GM18868 (cell line): ENCODE measurements at regions not wholly inside any gene's neighbourhood (a gene's known extent, or its start where the extent isn't known, plus 50 kb on each side); places are given as distances from the start of the nearest gene placed in this dataset.
"Not testable (repeated sequence)": the region's sequence is repeated elsewhere in the genome, so short reads cannot be mapped to it uniquely, and the experiment has no call there.

ENCODE experiments used
- ATAC-seq: cut with Tn5 transposase; IDR thresholded peaks from one replicate; pipeline ENCODE4 v1.9.1; 2021; ENCODE audit warnings: mild to moderate bottlenecking, moderate library complexity; ENCODE audit not compliant: unreplicated experiment

- no peak for ATAC-seq
Observed at GRCh38 chr6:11891547-11891946, 112.9 kb upstream of the ADTRP start.

GRCh38 chr6:11890849-11891248 is 112.2 kb upstream of the ADTRP start:
- no peak for ATAC-seq

DNA sequence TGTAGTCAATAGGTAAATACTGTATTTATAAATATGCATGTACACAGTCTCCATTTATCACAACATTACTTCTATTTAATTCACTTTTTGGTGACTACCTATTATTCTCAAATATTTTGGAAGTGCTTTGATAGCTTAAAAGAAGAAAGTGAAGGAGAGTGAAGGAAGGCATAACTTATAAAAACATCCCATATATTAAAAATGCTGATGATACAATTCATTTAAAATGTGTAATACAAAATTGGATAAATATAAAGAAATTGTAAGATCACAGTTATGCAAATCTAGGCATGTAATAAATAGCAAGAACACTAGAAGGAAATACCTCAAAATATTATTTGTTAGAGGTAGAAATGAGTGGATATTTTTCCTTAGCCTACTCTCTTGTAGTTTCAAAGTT is 111.6 kb upstream of the ADTRP start:
- no peak for ATAC-seq

DNA sequence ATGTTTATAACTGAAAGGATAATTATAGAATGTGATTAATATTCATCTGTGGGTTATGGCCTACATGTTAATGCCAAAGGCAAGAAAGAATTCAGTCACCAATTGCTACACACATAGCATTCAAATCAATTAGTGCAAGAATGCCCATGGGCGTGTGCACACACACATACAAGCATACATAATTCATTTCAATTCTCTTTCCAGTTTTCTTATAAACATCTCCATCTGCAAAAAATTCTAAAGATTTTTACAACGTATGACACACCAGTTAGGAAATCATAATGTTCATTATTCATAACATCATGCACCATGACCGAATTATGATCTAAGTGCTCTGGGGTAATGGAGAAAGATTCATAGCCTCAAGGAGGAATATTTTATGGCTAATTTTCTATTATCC is 111.0 kb upstream of the ADTRP start:
- no peak for ATAC-seq

DNA sequence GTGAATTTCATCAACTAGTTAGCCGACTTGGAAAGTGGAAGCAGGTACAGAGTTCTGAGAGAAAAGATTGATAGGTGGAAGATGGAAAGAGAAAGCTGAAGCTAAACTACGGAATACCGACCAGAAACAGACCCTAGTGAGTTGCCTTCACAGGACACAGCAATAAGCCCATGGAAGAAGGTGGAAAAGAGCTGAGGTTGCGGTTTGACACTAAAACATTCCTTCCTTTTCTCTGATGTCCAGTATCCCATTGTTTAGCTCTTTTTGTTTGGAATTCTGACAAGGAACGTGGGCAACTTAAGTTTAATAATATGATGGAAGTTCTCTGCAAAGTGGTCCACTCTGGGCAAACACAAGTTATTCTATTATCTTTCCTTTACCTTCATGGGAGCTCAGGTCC is 110.1 kb upstream of the ADTRP start:
- ATAC-seq = no peak

DNA sequence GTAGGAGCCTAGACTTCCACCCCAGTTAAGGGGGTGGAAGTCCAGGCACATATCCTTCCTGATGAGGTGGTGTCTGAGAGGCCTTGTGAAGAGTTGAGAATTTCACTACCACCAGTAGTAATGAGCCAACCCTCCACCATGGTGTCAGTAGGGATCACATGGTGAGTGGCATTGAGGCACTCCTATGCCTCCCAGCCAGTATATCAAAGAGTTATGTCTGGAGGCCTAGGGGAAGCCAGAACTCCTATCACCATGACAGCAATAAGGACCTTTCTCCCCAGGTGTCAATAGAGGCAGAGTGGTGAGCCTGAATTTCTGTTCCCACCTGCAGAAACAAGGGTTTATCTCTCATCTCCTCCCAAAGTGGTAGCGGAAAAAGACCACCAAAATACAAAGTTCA is 106.6 kb upstream of the ADTRP start:
- ATAC-seq = no peak

GRCh38 chr6:11883471-11883870 is 104.9 kb upstream of the ADTRP start:
- ATAC-seq = not testable (repeated sequence)

- ATAC-seq = not testable (repeated sequence)
Observed at GRCh38 chr6:11880156-11880555, 101.6 kb upstream of the ADTRP start.

GRCh38 chr6:11878735-11879134 is 100.1 kb upstream of the ADTRP start:
- ATAC-seq = no peak

DNA sequence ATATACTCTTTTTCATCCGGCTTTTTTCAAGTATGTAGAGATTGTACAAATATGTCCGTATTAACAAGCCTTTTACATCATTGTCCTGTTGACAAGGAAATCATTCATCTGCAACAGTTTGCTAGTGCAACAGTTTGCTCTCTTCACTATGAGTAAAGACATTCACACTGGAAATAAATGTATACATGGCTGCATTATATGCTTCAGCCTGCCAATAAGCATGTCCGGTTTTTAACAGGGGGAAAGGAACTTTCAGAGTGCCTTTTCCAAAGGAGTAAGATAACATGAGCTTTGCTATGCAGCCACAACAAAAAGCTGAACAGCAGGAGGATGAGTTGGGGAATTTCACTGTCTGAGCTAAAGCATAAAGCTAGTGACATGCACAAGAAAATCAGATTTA is 99.4 kb upstream of the ADTRP start:
- ATAC-seq = no peak

- peak; percentile 82 for ATAC-seq
Observed at GRCh38 chr6:11876934-11877433, 98.4 kb upstream of the ADTRP start.

DNA sequence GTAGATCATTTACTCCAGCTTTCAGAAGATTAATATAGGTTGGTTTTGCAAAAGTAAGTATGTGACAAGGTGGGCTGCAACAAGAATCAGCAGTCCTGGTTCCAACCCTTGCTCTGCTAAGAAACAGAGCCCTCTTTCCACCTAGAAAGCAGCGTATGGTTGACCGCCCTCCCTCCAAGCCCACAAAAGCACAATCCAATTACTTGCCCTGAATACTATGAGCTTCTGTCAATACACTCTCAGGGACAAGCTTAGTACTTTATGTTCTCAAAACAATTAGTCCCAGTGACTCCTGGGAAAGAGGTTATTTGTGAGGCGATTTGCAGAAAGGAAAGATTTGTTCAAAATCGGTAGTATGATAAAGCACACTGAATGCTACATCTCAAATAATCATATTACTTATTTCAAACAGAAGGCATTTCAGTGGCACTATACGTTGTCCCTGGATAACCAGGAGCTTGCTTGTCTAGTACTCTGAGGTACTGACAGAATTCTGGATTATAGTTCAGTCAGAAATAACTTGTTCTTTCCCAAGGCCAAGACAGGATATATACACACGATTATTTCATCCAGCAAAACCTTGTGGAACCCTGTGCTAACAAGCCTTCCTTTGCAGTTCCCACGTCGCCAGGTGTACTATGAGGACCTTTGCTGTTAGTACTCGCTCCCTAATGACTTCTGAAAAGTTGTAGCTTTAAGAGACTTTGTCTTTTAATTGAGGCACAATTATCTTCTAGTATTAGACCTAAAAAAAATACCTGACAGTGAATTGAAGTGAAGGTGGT is 96.9 kb upstream of the ADTRP start:
- ATAC-seq = no peak

DNA sequence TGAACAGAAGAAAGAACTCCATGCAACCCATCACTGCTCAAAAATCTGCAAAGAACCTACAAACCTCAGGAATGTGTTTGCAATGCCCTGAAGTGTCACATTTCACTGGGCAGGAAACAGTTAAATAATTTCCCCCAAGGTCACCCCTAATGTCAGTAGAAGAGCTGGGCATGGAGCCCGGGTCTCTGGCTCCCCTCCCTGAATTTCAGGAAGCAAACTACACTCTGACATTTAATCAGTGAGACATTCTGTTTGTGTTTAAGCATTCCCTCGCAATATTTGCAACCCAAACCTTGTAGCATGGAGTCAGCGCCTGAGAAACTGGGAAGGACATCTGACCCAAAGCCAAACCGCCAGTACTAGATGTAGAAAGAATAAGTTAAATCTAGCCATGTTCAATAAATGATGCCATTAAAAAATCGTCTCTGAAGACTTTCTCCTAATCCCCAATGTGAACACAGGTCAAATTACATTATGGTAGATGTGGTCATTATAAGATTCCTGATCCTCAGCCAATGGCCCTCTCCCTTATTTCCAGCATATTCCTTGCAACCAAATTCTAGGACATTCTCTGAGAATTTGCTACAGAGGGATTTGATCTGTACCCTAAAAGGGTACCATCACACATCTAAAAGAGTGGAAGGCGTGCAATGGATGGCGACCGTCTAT is 91.2 kb upstream of the ADTRP start:
- no peak for ATAC-seq

GRCh38 chr6:11868392-11868791 is 89.8 kb upstream of the ADTRP start:
- ATAC-seq = no peak

GRCh38 chr6:11865680-11866300 is 87.2 kb upstream of the ADTRP start:
- ATAC-seq = no peak

DNA sequence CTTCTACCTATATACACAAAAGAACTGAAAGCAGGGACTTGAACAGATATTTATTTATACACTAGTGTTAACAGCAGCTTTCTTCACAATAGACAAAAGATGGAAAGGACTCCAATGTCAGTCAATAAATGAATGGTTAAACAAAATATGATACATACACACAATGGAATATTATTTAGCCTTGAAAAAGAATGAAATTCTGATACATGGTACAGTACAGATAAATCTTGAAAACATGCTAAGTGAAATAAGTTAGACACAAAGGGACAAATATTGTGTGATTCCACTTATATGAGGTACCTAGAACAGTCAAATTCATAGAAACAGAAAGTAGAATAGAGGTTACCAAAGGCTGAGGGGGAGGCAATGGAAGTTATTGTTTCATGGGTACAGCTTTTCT is 79.8 kb upstream of the ADTRP start:
- no peak for ATAC-seq

- no peak for ATAC-seq
Observed at GRCh38 chr6:11855743-11856142, 77.1 kb upstream of the ADTRP start.

DNA sequence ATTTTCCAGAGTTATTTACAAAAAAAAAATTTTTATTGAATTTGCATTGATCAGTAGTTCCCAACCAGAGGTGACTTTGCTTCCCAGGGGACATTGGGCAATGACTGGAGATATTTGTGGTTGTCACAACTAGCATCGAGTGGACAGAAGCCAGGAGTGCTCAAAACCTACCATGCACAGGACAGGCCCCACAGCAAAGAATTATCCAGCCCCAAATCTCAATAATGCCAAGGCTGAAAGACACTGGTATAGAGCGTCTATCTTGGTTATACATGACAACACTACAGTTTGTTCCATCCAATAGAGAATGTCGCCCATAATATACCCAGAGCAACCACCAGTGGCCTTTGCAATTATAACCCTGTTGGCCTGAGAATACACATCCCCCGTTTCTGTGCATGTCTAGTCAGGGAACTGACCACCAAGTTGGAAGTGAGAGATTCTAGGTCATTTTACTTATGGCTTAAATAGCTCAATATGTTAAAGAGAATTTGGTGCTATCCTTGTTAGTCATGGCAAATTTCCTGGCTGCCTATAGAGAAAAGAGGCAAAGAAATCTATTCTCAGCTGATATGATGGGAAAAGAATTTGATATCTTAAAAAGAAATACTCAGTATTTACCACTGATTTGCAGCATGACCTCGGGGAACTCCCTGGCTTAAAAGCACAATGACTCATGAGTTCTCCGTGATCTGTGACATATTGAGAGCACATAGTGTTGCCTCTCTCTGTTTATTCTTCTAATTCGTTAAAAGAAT is 76.0 kb upstream of the ADTRP start:
- ATAC-seq = peak; percentile 80

GRCh38 chr6:11853678-11854407 is 75.2 kb upstream of the ADTRP start:
- no peak for ATAC-seq

GRCh38 chr6:11852061-11852651 is 73.6 kb upstream of the ADTRP start:
- ATAC-seq = no peak
